Inflammatory macrophage treated with lipopolysaccharide for 4 hours (primary cell): ENCODE measurements at regions not wholly inside any gene's neighbourhood (a gene's known extent, or its start where the extent isn't known, plus 50 kb on each side); places are given as distances from the start of the nearest gene placed in this dataset.

Experiments used
- DNase-seq: peaks from one replicate; pipeline ENCODE4 v3.0.0-alpha.2; 2020

GRCh38 chr17:33404070-33404819, 111.2 kb upstream of the ASIC2 start:
- DNase-seq = no peak

DNA sequence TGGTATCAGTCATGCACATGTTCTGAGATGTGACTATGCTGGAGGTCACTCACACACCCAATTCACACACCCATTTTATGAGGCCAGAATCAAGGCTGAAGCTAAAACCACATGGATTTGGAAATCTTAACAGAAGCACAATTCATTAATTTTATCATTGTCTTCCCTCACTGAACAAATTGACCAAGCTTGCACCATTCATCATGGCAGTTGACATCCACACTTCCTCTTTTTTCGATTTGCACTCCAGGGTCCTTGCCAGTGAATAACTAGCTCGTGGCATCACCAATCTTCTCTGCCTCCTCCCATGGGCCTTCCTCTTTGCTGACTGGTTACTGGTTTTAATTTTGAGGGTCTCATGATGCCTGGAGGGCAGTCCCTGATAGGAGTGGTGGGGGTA, 123.0 kb upstream of the ASIC2 start:
- DNase-seq = no peak

DNA sequence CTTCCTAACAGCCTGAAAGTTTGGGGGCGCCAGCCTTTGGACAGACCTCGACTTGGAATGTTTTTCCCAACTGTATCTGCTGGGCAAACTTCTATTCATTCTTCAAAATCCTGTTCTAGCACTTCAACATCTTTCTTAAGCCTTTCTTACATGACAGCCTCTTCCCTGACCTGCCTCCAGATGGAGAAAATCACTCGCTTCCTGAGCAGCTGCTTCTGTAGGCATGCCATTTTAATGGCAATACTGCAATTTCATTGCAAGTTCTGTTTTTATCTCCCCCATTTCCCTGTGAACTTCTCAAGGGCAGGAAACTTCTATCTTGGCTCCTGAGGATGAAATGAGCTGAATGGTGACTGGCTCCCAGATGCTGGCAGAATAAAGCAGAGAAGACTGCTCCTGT, 128.8 kb upstream of the ASIC2 start:
- DNase-seq = no peak

- DNase-seq = no peak
Measured at GRCh38 chr17:33433581-33433980, 140.5 kb upstream of the ASIC2 start.

- DNase-seq = no peak
Measured at GRCh38 chr17:33434841-33435240, 141.7 kb upstream of the ASIC2 start.

DNA sequence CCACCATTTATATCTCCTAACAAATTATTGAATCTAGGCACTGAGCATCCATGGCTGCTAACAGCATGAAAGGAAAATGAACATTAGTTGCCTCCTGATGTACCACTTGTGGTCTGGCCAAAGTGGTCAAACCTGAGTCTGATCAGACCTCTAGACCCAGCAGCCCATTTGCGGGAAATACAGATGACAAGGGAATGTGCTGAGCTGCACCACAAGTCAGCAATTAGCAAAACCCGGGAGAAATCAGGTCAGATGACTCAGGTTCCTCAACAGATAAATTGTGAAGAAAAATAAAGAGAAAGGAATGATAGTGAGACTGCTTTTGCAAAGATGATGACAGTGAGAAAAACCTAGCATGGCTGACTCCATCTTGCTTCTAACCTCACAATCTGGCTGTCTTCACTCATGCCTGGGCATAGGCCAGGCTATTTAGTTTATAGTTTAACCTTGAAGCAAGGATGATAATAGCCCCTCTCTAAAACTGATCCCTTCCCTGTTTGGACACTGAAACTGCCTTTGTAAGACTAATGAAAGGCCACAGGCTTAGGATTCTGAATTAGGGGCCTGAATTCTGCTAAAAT, 142.7 kb upstream of the ASIC2 start:
- no peak for DNase-seq

- DNase-seq = peak; percentile 17
Measured at GRCh38 chr17:33436321-33436720, 143.2 kb upstream of the ASIC2 start.

GRCh38 chr17:33438139-33438538, 145.0 kb upstream of the ASIC2 start:
- peak; percentile 3 for DNase-seq

- DNase-seq = no peak
Measured at GRCh38 chr17:33438578-33438977, 145.5 kb upstream of the ASIC2 start.

- no peak for DNase-seq
Measured at GRCh38 chr17:33442320-33442719, 149.2 kb upstream of the ASIC2 start.

DNA sequence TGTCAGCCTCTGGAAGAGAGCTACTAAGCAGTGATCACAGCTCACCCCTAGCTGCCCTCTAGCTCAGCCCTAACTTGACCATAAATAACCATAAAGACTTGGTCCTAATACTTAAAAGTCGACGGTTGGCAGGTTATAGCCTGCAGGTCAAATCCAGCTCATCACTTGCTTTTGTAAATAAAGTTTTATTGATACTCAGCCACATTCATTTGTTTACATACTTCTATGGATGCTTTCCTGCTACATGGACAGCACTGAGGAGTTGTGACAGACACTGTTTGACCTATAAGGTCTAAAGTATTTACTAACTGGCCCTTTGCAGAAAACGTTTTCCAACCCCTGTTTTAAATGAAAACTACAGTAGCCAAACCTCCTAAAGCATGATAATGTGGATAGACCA, 151.6 kb upstream of the ASIC2 start:
- no peak for DNase-seq

- DNase-seq = no peak
Measured at GRCh38 chr17:33447090-33447489, 154.0 kb upstream of the ASIC2 start.

GRCh38 chr17:33451221-33451620, 158.1 kb upstream of the ASIC2 start:
- DNase-seq = no peak

GRCh38 chr17:33457477-33457876, 164.4 kb upstream of the ASIC2 start:
- DNase-seq = no peak

DNA sequence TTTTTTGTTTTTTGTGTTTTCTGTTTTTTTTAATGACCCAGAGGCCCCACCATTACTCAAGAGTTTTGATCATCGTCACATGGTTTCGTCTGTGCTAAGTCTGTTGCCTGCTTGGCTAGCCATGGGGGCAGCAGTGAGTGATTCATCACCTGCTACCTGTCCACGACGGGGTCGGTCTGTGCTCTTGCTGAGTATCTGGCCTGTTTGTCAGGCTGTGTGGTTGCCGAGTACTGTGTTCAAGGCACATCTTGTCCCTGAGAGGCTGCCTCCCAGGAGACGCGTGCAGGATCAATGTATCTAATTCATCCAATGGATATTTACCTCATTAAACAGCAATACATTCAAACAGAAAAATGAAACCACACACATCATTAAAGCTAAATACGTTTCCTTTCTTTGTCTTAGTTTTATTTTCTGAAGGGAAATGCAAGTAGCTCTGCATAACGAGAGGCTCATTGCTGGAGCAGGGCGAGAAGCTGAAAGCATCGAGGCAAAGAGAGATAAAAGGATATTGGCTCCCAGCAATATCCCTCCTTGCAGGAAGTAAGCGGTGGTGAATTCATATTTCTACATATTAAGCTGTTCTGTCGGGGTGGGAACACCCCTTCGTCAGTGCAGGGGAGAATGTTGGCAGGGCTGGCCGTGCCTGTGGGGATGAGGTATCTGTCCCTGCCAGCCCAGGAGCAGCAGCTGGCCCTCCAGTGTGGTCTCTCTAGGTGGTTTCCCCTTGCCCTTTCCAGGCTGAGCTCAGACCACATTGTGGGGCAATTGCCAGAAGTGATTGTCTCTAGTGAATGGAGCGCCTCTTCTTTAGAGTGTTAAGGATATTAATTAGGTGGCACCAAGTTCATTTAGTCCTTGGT, 166.2 kb upstream of the ASIC2 start:
- DNase-seq = no peak

GRCh38 chr17:33460781-33461450, 167.8 kb upstream of the ASIC2 start:
- DNase-seq = no peak

GRCh38 chr17:33463887-33464286, 170.8 kb upstream of the ASIC2 start:
- no peak for DNase-seq

DNA sequence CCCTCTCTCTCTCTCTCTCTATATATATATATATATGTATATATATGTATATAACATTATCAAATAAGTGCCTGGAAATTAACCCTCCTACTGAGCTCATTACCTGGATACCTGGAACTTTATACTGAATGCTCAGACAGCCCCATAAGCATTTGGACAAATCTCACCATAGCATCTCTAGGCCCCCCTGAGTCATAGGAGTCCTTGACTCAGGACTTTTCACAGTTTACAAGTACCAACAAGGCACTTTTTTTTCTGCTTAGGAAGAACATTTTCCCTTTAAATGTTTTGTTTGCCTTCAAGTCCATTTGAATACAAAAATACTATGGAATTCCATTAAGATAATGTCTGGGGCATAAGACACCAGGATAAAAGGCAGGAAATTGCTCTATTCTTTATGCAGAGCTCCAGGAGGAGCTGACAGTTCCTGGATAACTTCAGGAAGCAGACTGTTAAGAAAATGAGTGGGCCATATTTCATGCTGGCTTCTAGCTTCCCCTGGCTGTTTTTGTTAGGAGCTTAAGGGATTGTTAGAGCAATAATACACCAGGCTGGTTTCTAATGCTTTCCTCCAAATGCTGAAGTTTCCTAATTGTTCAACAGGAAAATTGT, 171.7 kb upstream of the ASIC2 start:
- no peak for DNase-seq

DNA sequence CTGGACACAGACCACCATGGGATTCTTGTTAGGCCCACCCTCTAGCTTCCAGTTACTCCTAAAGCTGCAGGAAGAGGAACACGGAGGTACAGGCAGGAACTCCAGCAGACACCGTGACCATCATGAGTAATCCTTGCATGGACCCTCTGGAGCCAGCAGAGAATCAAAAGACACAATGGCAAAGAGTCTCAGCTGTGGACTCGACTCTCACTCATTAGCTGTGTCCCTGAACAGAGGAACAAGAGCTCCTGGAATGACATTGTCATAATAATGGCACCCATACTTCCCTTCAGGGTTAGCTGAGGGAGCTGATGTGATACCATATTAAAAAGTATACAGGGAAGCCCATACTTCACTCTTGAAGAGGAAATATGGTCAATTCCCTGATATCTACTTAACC, 176.3 kb upstream of the ASIC2 start:
- no peak for DNase-seq

DNA sequence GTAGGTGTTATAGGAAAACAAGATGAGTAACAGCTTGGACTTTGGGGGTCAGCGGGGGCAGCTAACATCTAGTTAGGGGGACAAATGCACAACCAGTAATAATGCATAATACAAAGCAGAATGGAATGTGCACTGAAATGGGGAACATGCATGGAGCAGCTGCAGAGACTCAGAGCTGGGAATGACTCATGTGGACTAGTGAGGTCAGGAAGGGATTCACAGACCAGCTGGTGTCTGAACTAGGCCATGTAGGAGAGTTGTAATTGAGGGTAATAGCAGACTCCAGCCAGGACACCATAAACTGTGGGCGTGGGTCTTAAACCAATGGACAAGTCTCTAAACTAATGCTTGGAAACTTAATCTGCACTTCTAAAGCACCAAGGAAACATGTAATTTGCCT, 176.8 kb upstream of the ASIC2 start:
- no peak for DNase-seq

GRCh38 chr17:33473061-33473460, 180.0 kb upstream of the ASIC2 start:
- DNase-seq = no peak

- no peak for DNase-seq
Measured at GRCh38 chr17:33474789-33475188, 181.7 kb upstream of the ASIC2 start.

DNA sequence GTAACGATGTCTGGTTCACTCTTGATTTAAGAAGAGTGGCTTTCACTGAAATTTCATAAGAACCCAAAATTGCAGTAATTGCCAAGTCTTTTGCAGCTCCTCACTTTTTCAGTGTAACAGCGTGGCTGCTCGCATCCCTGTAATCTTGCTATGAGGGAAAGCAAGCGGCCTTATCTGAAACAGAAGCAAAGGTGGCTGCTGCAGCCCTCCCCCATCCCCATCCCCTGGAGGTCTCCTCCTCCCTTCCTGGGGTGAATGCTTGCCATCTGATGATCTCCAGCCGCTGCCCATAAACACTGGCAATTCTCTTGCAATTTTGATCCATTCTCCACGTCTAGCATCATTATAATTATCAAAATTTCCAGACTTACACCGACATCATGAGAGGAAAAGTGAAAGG, 182.5 kb upstream of the ASIC2 start:
- DNase-seq = no peak
